HEK293T (cell line): ENCODE measurements at regions not wholly inside any gene's neighbourhood (a gene's known extent, or its start where the extent isn't known, plus 50 kb on each side); places are given as distances from the start of the nearest gene placed in this dataset.

Experiments
- ARNT ChIP-seq: fragments of 450-650 bp; IDR thresholded peaks from 2 replicates; pipeline ENCODE4 v1.6.1; 2017; ENCODE audit warnings: mild to moderate bottlenecking
- ELF4 ChIP-seq: fragments of 450-650 bp; IDR thresholded peaks from 2 replicates; pipeline ENCODE4 v1.6.1; 2017; ENCODE audit warnings: antibody characterized with exemption
- FOXA1 ChIP-seq: fragments of 450-650 bp; IDR thresholded peaks from 2 replicates; pipeline ENCODE4 v1.6.1; 2016; ENCODE audit warnings: mild to moderate bottlenecking
- FOXM1 ChIP-seq: fragments of 450-650 bp; IDR thresholded peaks from 2 replicates; pipeline ENCODE4 v1.6.1; 2017; ENCODE audit warnings: mild to moderate bottlenecking, borderline replicate concordance
- LEF1 ChIP-seq: fragments of 450-650 bp; IDR thresholded peaks from 2 replicates; pipeline ENCODE4 v1.6.1; 2017; ENCODE audit warnings: mild to moderate bottlenecking, borderline replicate concordance
- PKNOX1 ChIP-seq: fragments of 450-650 bp; IDR thresholded peaks from 2 replicates; pipeline ENCODE4 v1.6.1; 2016
- SP1 ChIP-seq: fragments of 450-650 bp; IDR thresholded peaks from 2 replicates; pipeline ENCODE4 v1.6.1; 2017
- TARDBP ChIP-seq: fragments of 450-650 bp; IDR thresholded peaks from 2 replicates; pipeline ENCODE4 v1.6.1; 2016
- ZNF384 ChIP-seq: fragments of 450-650 bp; IDR thresholded peaks from 2 replicates; pipeline ENCODE4 v1.6.1; 2016

GRCh38 chr3:120839120-120839519 is 68.9 kb upstream of the STXBP5L start:
- TF ChIP-seq TARDBP (no peak), FOXM1 (no peak), FOXA1 (no peak), ARNT (no peak), ELF4 (no peak), LEF1 (no peak), ZNF384 (no peak), PKNOX1 (no peak), SP1 (no peak)
